ENCODE measurements at regions not wholly inside any gene's neighbourhood (a gene's known extent, or its start where the extent isn't known, plus 50 kb on each side); places are given as distances from the start of the nearest gene placed in this dataset.

DNA sequence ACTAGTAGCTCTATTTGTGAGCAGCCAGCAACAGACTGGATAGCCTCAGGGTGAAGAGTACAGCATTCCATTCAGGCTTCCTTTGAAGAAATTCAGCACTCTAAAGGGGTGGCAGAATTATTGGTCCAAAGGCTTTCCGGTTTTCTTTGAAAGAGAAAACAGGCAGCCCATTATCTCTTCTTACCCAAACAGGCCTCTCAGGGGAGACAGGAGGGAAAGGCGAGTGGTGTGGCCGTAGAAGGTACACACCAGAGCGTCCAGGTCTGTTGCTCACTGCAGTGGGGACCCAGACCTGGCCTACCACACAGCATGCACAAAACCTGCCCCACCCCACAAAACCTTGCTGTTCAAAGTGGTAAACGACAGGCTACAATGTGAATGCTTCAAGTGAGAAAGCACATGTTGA lies 83.3 kb downstream of the ZNF608 start:
- DNase-seq: no peak

- DNase-seq: peak; percentile 5
Measured at GRCh38 chr5:124662181-124662781, 84.2 kb downstream of the ZNF608 start.

DNA sequence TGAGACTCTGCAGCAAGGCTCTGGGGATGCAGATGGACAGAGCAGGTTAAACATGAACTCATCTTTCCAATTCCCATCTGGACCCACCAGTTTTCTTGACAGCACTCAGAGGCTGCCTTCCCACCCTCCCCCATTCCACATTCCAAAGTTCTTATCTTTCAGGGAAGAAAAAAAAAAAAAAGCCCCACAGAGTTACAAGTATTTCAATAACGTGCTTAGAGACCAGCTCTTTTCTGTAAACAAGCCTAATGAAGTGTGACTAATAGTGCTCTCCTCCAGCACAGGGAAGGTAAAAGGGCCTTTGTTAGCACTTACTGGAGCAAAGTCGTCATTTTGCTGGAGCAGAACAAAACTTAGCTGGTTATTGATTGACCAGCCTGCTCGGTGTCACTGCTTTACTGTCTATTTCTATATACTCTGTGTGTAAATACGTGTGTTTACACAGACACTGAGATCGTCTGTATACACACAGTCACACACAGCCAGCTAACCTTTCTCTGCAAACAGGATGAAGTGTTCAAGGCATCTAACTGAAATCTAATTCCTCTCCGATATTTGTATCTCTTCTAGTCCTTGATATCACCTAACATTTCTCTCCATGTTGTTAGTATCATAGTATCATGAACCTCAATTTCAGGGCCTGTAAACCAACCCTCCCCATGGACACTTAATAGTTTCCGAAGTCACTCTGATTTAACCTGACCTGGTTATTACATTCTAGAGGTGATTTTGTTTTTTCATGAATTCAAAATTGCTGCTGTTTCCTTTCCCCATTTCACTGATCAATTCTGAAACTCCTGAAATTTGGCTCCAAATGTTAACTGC lies 84.9 kb downstream of the ZNF608 start:
- DNase-seq: peak; percentile 72

- no peak for DNase-seq
Measured at GRCh38 chr5:124660229-124661093, 86.0 kb downstream of the ZNF608 start.

DNA sequence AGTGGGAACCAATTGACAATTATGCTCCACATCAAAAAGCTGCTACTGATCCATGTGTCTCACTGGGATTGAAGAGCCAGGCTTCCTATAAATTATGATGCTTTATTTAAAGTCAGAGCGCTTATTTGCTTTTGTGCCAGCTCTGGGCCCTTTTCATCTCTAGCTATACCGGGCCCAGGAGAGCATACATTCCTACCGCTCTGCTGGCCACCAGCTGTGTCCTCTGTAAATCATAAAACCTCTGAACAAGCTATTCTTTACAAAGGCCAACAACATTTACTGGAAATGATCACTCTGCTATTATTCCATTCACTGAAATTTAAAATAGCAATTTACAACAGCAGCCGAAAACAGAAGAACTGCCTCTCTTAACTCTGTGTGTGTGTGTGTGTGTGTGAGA lies 86.6 kb downstream of the ZNF608 start:
- DNase-seq: no peak

- DNase-seq: no peak
Measured at GRCh38 chr5:124658867-124659557, 87.4 kb downstream of the ZNF608 start.

DNA sequence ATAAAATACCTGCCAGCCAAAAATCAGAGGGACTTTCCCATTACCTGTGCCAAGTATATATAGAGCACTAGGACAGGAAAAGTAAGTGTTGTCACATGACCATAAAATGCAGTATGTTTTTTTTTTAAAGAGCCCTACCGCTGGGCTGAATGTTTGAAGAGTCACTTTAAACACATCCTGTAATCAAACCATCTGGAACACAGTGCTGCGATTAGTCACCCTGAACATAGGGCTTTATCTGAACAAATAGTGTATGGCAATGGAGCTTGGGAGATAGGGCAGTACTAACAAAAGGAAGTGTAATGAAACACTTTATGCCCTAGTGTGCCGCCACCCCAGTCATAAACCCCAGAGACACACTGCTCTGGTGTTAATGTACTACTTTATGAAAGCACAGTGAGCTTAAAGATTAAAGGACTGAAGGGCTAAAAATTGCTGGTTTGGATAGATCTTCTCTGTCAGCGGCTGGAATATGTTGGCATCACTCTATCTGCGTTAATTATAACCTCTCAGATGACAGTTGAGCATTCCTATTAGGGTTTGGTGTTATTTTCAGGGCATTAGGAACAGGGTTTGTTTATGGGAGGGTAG lies 90.4 kb downstream of the ZNF608 start:
- DNase-seq: peak; percentile 89

DNA sequence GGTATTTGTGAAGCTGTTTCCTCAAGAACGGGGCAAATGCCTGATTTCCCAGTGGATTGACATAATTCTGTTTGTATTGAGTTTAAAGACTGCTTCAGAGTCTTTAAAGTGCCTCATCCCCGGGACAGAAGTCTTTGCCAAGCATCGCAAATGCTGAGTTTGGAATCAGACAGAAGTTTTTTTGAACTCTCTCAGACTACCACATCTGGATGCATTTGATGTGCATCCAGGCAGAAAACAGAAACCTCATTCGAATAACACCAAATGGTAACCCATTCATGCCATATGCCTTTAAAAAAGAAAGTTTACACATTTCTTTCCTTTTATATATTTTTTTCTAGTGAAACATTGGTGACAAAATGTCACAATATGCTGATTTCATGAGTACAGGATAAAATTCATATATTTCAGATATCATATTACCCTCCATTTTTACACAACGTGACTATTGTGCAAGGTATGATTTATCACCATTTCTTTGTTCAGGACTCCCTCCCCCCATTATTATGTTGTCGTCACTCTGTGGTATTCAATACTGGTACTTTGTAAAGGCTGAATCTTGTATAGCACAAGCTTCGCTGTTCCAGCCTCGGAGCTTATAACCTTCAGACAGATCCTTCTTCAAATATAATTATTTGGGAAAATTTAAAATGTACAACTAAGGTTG lies 91.1 kb downstream of the ZNF608 start:
- DNase-seq: no peak

DNA sequence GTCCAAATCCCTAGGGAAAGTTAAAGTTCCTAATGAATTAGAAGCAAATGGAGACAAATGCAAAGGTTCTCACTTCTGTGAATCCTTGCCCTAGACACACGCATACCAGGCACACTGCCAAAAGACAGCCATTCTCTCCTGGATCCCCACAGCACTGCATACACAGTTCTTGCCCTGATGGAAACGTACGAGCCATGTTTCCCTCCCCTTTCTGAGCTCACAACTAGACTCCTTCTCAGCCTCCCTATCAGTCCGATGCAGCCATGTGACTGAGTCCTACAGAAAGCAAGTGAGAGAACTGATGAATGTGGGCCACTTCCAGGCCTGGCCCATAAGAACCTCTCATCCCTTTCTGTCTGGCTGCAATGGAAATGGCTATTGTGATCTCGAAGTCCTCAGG lies 92.0 kb downstream of the ZNF608 start:
- no peak for DNase-seq

DNA sequence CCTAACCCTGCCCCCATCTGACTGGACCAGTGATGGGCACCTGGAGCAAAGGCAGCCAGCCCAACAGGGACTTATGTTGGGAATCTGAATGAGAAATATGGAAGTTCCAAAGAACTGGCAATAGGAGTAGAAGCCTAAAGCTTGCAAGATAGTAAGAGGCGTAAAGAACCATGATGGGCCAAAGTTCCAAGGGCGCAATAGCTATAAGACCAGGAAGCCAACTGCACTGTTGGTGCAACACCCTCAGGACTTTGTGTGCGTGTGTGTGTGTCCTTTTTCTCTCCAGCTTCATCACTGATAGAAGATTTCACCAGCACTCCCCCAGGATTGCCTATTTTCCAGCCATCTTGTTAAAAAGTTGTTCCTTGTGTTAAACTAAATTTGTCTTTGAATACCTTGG lies 92.8 kb downstream of the ZNF608 start:
- no peak for DNase-seq

- no peak for DNase-seq
Measured at GRCh38 chr5:124652892-124653441, 93.5 kb downstream of the ZNF608 start.

DNA sequence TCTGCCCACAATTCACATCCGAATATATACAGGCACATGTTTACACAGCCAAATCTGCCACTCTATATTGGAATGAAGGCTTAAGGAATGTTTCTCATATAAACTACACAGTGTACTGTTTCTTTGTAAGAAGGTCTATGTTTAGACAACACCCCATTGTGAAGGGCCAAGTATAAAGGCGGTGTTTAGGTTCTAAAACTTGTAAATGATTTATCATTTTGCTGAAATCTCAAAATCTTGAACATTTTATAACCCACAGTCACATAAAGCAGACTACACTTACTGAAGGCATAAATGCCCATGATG lies 94.0 kb downstream of the ZNF608 start:
- no peak for DNase-seq

GRCh38 chr5:124651663-124652513 lies 94.6 kb downstream of the ZNF608 start:
- peak; percentile 10 for DNase-seq

GRCh38 chr5:124650951-124651662 lies 95.3 kb downstream of the ZNF608 start:
- DNase-seq: no peak

- peak; percentile 64 for DNase-seq
Measured at GRCh38 chr5:124650147-124650561, 96.3 kb downstream of the ZNF608 start.

DNA sequence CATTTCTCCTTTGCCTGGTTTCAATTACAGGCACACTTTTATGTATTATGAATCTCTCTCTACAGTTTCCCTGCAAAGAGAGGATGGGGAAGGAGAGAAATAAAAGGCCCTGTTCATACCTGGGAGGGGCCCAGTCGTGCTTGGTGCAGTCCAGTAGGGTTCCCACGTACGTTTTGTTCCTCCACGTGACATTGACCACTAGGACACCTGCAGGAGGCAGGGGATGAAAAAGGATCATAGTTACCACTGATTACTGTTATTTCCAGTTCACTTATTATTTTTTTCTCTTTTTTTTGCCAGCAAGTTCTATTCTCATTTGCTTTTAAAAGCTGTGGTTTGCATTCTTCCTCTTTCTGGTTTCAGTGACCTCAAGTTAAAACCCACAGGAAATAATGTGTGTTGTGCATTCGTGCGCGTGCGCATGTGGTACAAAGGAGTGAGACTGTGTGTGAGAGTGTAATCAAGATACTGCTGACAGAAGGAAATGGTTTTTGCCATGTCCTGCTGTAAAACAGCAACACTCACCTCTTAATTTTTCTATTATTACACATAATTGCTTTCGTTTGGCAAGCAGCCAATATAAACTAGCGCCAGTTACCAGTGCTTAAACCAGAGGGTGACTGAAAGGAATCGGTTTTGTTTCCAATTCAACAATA lies 96.8 kb downstream of the ZNF608 start:
- DNase-seq: peak; percentile 64

DNA sequence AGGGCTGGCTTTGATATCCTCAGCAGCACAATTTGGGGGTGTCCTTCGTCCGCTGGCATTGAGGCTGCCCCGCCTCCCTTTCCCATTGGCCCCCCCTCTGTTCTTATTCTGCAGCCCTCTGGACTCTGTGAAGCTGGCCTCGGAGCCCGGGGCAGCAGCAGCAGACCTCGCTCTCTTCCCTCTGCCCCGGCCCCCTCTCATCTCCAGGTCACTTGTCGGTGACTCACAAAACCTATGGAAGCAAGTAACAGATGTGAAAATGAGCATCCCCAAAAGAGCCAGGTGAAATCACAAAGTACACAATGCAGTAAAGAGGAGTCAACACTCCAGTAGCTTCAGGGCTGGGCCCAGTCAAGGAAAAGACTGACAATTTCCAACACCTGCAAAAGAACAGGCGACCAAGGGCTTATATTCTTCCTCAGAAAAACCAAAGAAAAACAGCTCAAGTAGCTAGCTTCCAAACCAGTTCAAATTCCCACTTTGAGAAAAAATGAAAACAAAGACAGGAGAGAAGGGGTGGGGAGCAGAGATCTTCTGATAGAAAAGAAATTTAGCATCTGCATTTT lies 97.5 kb downstream of the ZNF608 start:
- DNase-seq: no peak

- no peak for DNase-seq
Measured at GRCh38 chr5:124647352-124647751, 99.1 kb downstream of the ZNF608 start.

DNA sequence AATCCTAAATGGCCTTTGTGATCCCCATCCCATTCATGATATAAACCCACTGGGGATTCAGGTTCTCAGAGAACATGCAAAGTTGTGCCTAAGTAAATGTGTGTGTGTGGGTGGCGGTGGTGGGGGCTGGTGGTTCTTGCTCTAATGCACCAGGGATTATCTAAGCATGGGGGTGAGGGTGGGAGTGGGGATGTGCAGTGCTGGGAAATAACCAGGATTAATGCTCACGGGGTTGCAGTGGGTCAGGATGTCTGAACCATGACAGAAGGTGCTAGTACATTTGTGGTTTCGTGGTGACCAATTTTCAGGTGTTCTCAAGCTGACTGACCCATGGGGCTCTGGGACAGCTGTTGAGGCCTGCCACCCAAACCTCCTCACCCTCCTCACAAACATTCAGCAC lies 101.0 kb downstream of the ZNF608 start:
- no peak for DNase-seq
